ENCODE measurements at regions not wholly inside any gene's neighbourhood (a gene's known extent, or its start where the extent isn't known, plus 50 kb on each side); places are given as distances from the start of the nearest gene placed in this dataset.

- TF ChIP-seq ZNF274 (IDR thresholded peaks at IDR 0.05; ENCODE audit: low read depth, low read length) (no peak), YY1 (IDR thresholded peaks at IDR 0.05; ENCODE audit: insufficient read depth, insufficient read length) (no peak)
These were observed 102.5 kb downstream of the SPATA31D1 start for GRCh38 chr9:82091100-82091499.
